Activated CD4-positive, alpha-beta T cell treated with anti-CD3 and anti-CD28 coated beads, Interleukin-2, Interleukin-4, amounts not matched to agents 100 ng/mL and 50 ng/mL, durations not matched to agents 16 hours and 8 hours (primary cell): ENCODE measurements at regions not wholly inside any gene's neighbourhood (a gene's known extent, or its start where the extent isn't known, plus 50 kb on each side); places are given as distances from the start of the nearest gene placed in this dataset.

Experiments used
- DNase-seq: peaks from one replicate; pipeline ENCODE4 v3.0.0-alpha.2; 2020; ENCODE audit warnings: low spot score

GRCh38 chr13:93140912-93141311 is 85.7 kb upstream of the GPC6 start:
- DNase-seq = no peak

GRCh38 chr13:93144031-93144430 is 82.6 kb upstream of the GPC6 start:
- DNase-seq = no peak

GRCh38 chr13:93145199-93145598 is 81.4 kb upstream of the GPC6 start:
- no peak for DNase-seq

- no peak for DNase-seq
Measured at GRCh38 chr13:93146584-93147297, 79.9 kb upstream of the GPC6 start.

GRCh38 chr13:93147298-93147645 is 79.3 kb upstream of the GPC6 start:
- no peak for DNase-seq

GRCh38 chr13:93147946-93148345 is 78.7 kb upstream of the GPC6 start:
- DNase-seq = no peak

- peak; percentile 60 for DNase-seq
Measured at GRCh38 chr13:93151277-93151676, 75.3 kb upstream of the GPC6 start.

GRCh38 chr13:93158565-93158964 is 68.0 kb upstream of the GPC6 start:
- no peak for DNase-seq

GRCh38 chr13:93169980-93170379 is 56.6 kb upstream of the GPC6 start:
- peak; percentile 12 for DNase-seq

- DNase-seq = no peak
Measured at GRCh38 chr13:93172109-93172508, 54.5 kb upstream of the GPC6 start.

GRCh38 chr13:93173654-93174053 is 53.0 kb upstream of the GPC6 start:
- no peak for DNase-seq

GRCh38 chr13:93174260-93174659 is 52.3 kb upstream of the GPC6 start:
- DNase-seq = no peak
